A673 (cell line): ENCODE measurements at regions not wholly inside any gene's neighbourhood (a gene's known extent, or its start where the extent isn't known, plus 50 kb on each side); places are given as distances from the start of the nearest gene placed in this dataset.

Source experiments
- EZH2 ChIP-seq: fragments of 200-600 bp; sonication (generic); IDR thresholded peaks from 2 replicates; pipeline ENCODE4 v1.6.1; 2017; ENCODE audit warnings: borderline replicate concordance, low read depth, mild to moderate bottlenecking, mixed read lengths, antibody characterized with exemption, low read length; ENCODE audit not compliant: poor library complexity, severe bottlenecking
- TF ChIP-seq, protein P1 (sequence below): fragments of 300-800, 200-600 bp; sonication (generic); conservative IDR thresholded peaks from 2 replicates; pipeline ENCODE4 v1.5.1; 2017; ENCODE audit warnings: low read depth, mild to moderate bottlenecking, antibody characterized with exemption, low read length, moderate library complexity, mixed read lengths

DNA sequence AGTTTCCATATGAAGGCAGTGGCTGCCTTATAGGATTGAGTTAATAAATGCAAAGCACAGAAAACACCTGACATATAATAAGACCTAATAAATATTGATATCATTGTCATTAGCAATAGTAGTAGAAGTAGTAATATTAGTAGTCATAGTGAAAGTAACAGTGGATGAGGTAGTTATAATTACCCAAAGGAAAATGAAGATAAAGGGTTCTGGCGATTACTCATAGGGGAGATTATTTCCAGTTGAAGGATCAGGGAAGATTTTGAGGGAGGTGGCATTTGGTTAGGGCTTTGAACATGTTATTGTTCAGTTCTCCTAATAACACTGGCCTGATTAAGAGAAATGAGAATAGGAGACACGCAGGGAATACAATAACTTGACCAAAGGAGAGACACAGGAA is 131.9 kb upstream of the GPRIN3 start:
- TF ChIP-seq, protein P1, sequence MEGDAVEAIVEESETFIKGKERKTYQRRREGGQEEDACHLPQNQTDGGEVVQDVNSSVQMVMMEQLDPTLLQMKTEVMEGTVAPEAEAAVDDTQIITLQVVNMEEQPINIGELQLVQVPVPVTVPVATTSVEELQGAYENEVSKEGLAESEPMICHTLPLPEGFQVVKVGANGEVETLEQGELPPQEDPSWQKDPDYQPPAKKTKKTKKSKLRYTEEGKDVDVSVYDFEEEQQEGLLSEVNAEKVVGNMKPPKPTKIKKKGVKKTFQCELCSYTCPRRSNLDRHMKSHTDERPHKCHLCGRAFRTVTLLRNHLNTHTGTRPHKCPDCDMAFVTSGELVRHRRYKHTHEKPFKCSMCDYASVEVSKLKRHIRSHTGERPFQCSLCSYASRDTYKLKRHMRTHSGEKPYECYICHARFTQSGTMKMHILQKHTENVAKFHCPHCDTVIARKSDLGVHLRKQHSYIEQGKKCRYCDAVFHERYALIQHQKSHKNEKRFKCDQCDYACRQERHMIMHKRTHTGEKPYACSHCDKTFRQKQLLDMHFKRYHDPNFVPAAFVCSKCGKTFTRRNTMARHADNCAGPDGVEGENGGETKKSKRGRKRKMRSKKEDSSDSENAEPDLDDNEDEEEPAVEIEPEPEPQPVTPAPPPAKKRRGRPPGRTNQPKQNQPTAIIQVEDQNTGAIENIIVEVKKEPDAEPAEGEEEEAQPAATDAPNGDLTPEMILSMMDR = no peak
- TF ChIP-seq EZH2 = no peak
